Thymus (tissue), 11 donors: ENCODE measurements at regions not wholly inside any gene's neighbourhood (a gene's known extent, or its start where the extent isn't known, plus 50 kb on each side); places are given as distances from the start of the nearest gene placed in this dataset.

ENCODE experiments used
- DNase-seq, 9 donors: peaks; one replicate each; pipeline ENCODE4 v3.0.0-alpha.2; 2013; ENCODE audit warnings: low spot score in 9 of 9, low read depth in 6 of 9, missing footprints in 1 of 9
- H3K27ac ChIP-seq, 2 donors: one replicate each; pipeline ENCODE4 v1.5.1; 2013; ENCODE audit warnings: control low read depth in 1 of 2, low read depth in 1 of 2, low read length in 1 of 2, mild to moderate bottlenecking in 1 of 2, moderate library complexity in 1 of 2
- H3K27me3 ChIP-seq, 2 donors: one replicate each; pipeline ENCODE4 v1.5.1; 2013; ENCODE audit warnings: low read length in 1 of 2; ENCODE audit not compliant: control insufficient read depth in 2 of 2, insufficient read depth in 1 of 2
- H3K36me3 ChIP-seq, 2 donors: one replicate each; pipeline ENCODE4 v1.5.1; 2013; ENCODE audit warnings: low read length in 1 of 2, mild to moderate bottlenecking in 1 of 2, moderate library complexity in 1 of 2; ENCODE audit not compliant: control insufficient read depth in 2 of 2, insufficient read depth in 2 of 2
- H3K4me1 ChIP-seq, 2 donors: one replicate each; pipeline ENCODE4 v1.5.1; 2013; ENCODE audit warnings: low read length in 2 of 2; ENCODE audit not compliant: control insufficient read depth in 2 of 2, insufficient read depth in 2 of 2
- H3K4me3 ChIP-seq, 2 donors: one replicate each; pipeline ENCODE4 v1.5.1; 2013; ENCODE audit warnings: low read length in 2 of 2, control low read depth in 1 of 2, mild to moderate bottlenecking in 1 of 2
- H3K9me3 ChIP-seq, 2 donors: one replicate each; pipeline ENCODE4 v1.5.1; 2013; ENCODE audit warnings: low read length in 1 of 2, mild to moderate bottlenecking in 1 of 2; ENCODE audit not compliant: control insufficient read depth in 2 of 2, insufficient read depth in 1 of 2
- WGBS: extraction: QIAGEN DNeasy Blood & Tissue Kit; methylation state at CpG from one replicate; pipeline ENCODE4 v1.1.7; 2013; 5-methylcytosine and 5-hydroxymethylcytosine counted together
- donor health status: healthy.

DNA sequence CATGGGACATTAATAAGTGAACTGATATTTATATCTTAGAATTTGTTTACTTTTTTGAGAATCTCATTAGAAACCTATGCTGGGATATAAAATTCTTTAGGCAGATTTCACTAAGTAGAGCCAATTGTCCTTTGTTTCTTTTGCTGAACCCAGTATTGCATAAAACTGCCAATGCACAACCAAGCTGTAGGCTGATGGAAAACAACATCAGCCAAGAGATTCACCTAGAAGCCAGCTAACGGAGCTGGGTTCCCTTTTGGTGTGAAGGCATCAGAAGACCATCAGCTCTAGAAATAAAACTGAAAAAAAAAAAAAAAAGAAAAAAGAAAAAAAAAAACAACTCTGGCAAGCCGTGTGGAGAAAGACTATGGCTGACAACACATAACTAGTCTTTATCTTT lies 328.2 kb upstream of the PDE3A start:
- Histone ChIP-seq H3K4me3 (no peak overlapping the region), H3K27ac (no peak overlapping the region), H3K27me3 (no peaks in the 10 kb centered on the region), H3K9me3 (no peaks in the 10 kb centered on the region), H3K36me3 (no peaks in the 10 kb centered on the region), H3K4me1 (no peaks in the 10 kb centered on the region)
- DNase-seq: no peak
- 92% methylated on average over 2 of the region's 2 CpGs for WGBS

- no peaks in the 10 kb centered on the region for H3K9me3 ChIP-seq
- H3K27ac ChIP-seq: no peak overlapping the region
- peak in 1 of 9 donors; percentile 9 for DNase-seq
- H3K4me1 ChIP-seq: no peaks in the 10 kb centered on the region
- no peak overlapping the region for H3K4me3 ChIP-seq
- WGBS: 89% methylated on average over 3 of the region's 3 CpGs
- H3K36me3 ChIP-seq: no peaks in the 10 kb centered on the region
- no peaks in the 10 kb centered on the region for H3K27me3 ChIP-seq
These were observed 327.5 kb upstream of the PDE3A start for GRCh38 chr12:20040831-20041230.

DNA sequence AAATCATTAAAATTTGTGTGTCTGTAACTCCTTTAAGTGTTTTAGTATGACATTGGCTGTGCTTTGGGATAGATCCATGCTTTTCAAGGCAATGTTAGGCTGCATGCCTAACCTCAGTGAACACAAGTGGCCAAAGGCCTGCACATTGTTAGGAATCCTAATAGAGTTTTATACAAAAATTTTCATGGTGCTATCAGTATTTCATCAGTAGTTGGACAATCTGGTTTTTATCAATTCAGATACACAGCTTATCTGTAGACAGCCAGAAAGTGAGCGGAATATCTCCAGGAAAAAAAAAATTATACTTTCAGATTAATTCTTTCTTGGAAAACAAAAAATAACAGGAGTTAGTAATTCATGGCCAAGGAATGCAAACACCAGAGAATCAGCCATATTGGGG lies 324.0 kb upstream of the PDE3A start:
- Histone ChIP-seq H3K27ac (no peak overlapping the region), H3K27me3 (no peaks in the 10 kb centered on the region), H3K9me3 (no peaks in the 10 kb centered on the region), H3K36me3 (no peaks in the 10 kb centered on the region), H3K4me3 (no peak overlapping the region), H3K4me1 (no peaks in the 10 kb centered on the region)
- no peak for DNase-seq
- 97% methylated on average over 1 of the region's 1 CpG for WGBS

GRCh38 chr12:20044846-20045245 lies 323.5 kb upstream of the PDE3A start:
- Histone ChIP-seq H3K4me1 (no peaks in the 10 kb centered on the region), H3K27ac (no peak overlapping the region), H3K4me3 (no peak overlapping the region), H3K36me3 (no peaks in the 10 kb centered on the region), H3K27me3 (no peaks in the 10 kb centered on the region), H3K9me3 (no peaks in the 10 kb centered on the region)
- DNase-seq: no peak
- WGBS: 92% methylated on average over 3 of the region's 3 CpGs

DNA sequence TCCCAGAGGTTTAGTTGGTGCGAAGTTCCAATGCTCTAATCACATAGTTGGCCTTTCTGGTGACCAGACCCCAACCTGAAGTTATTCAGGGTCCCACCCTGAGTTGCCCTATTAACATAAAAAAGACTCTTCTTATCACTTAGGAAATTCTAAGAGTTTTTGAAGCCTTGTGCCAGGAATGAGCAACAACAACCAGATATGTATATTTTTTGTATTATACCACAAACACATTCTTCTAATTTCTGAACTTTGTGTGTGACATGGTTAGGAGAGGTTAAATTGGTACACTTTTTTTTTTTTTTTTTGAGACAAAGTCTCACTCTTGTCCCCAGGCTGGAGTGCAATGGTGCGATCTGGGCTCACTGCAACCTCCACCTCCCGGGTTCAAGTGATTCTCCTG lies 320.4 kb upstream of the PDE3A start:
- WGBS: 96% methylated on average over 3 of the region's 3 CpGs
- Histone ChIP-seq H3K4me3 (no peak overlapping the region), H3K27ac (no peak overlapping the region), H3K36me3 (no peaks in the 10 kb centered on the region), H3K9me3 (no peaks in the 10 kb centered on the region), H3K27me3 (no peaks in the 10 kb centered on the region), H3K4me1 (no peaks in the 10 kb centered on the region)
- no peak for DNase-seq

DNA sequence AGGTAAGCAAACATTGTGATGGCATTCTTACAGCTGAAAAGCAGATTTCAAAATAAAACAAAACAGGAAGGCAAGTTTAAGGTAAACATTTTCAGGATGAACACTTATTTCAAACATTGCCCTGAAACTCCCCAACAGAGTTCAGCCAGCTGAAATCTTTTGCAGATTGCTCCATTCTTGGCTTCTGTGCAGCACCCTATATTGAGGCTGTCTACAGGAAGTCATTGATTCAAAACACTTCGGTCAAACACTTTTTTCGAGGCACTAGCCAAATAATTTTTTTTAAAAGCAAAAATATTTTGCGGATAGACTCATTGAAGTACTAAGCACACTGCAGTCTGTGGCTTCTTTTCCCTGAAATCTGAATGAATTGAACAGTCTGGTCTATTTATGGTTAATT lies 318.1 kb upstream of the PDE3A start:
- Histone ChIP-seq H3K27me3 (no peaks in the 10 kb centered on the region), H3K4me1 (no peaks in the 10 kb centered on the region), H3K9me3 (no peaks in the 10 kb centered on the region), H3K4me3 (no peak overlapping the region), H3K36me3 (no peaks in the 10 kb centered on the region), H3K27ac (no peak overlapping the region)
- DNase-seq: no peak
- WGBS: 87% methylated on average over 3 of the region's 3 CpGs

DNA sequence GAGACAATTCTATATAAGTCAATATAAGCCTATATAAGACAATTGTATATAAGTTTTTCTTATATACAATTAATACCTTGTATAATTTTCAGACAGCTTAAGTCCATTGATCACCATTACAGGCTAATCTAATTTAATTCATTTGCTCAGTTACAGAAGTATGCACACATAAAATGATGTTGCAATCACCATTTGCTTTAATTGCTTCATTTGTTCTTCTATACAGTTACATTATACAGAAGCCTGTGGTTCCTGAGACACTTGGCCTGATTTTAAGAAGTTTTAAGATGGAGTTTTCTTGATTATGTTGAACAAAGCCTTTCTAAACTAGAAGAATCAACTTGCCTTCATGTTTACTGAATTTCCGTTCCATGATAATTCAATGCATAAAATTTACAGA lies 314.6 kb upstream of the PDE3A start:
- no peaks in the 10 kb centered on the region for H3K27me3 ChIP-seq
- no peaks in the 10 kb centered on the region for H3K4me1 ChIP-seq
- no peaks in the 10 kb centered on the region for H3K36me3 ChIP-seq
- 94% methylated on average over 1 of the region's 1 CpG for WGBS
- no peak for DNase-seq
- no peak overlapping the region for H3K27ac ChIP-seq
- no peaks in the 10 kb centered on the region for H3K9me3 ChIP-seq
- H3K4me3 ChIP-seq: no peak overlapping the region

GRCh38 chr12:20055856-20056255 lies 312.5 kb upstream of the PDE3A start:
- Histone ChIP-seq H3K27ac (no peak overlapping the region), H3K27me3 (no peaks in the 10 kb centered on the region), H3K4me1 (no peaks in the 10 kb centered on the region), H3K9me3 (no peaks in the 10 kb centered on the region), H3K36me3 (no peaks in the 10 kb centered on the region), H3K4me3 (no peak overlapping the region)
- no peak for DNase-seq
- WGBS: 63% methylated on average over 3 of the region's 3 CpGs

DNA sequence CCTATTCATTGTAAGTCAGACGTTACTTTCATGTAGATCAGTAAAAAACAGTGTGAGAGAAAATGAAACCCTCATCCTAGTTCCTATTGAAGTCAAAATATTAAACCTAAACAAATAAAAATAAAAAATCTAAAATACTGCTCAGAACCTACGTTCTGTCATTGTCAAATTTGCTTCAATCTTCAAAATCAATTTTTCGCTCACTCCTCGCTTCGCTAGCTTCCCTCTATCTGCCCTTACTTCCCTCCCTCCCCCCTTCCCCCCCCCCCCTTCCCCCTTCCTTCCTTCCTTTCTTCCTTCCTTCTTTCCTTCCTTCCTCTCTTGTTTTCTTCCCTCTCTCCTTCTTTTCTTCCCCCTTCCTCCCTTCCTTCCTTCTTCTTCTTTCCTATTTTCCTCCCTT lies 310.9 kb upstream of the PDE3A start:
- no peak overlapping the region for H3K27ac ChIP-seq
- no peak for DNase-seq
- no peaks in the 10 kb centered on the region for H3K27me3 ChIP-seq
- 76% methylated on average over 5 of the region's 5 CpGs for WGBS
- H3K9me3 ChIP-seq: no peaks in the 10 kb centered on the region
- no peaks in the 10 kb centered on the region for H3K4me1 ChIP-seq
- H3K4me3 ChIP-seq: no peak overlapping the region
- no peaks in the 10 kb centered on the region for H3K36me3 ChIP-seq

DNA sequence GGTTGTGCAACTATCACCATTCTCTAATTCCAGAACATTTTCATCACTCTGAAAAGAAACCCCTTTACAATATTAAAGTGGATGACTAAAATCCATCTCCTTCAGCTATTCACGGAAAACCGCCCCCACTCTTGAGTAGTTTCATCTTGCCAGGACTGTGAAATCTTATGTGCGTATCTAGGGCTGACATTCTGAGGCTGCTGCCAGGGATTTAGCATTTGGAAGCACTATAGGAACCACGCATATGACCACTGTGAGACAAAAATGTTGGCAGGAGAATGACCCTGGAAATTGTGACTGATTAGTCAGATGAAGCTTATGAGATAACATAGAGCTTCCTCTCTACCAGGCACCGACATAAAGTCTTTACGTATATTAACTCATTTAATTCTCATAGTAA lies 305.2 kb upstream of the PDE3A start:
- Histone ChIP-seq H3K36me3 (no peaks in the 10 kb centered on the region), H3K9me3 (peaks cover 0 to 10% of the 10 kb centered on the region in 2 donors), H3K27ac (no peak overlapping the region), H3K4me3 (no peak overlapping the region), H3K4me1 (no peaks in the 10 kb centered on the region), H3K27me3 (no peaks in the 10 kb centered on the region)
- WGBS: 97% methylated on average over 6 of the region's 6 CpGs
- no peak for DNase-seq
